GM23338 (cell line): ENCODE measurements at regions not wholly inside any gene's neighbourhood (a gene's known extent, or its start where the extent isn't known, plus 50 kb on each side); places are given as distances from the start of the nearest gene placed in this dataset.

Experiments
- EZH2 ChIP-seq: fragments of 200-600 bp; sonication (generic); IDR thresholded peaks from one replicate; pipeline ENCODE4 v1.8.0; 2017; ENCODE audit warnings: antibody characterized with exemption, mild to moderate bottlenecking, low read depth; ENCODE audit not compliant: unreplicated experiment
- EZH2phosphoT487 ChIP-seq: fragments of 200-600 bp; sonication (generic); IDR thresholded peaks from one replicate; pipeline ENCODE4 v1.8.1; 2018; ENCODE audit warnings: antibody characterized with exemption; ENCODE audit not compliant: unreplicated experiment
- JUNB ChIP-seq: IDR thresholded peaks from one replicate; pipeline ENCODE4 v1.6.1; 2016; ENCODE audit warnings: antibody characterized with exemption; ENCODE audit not compliant: unreplicated experiment
- TF ChIP-seq, protein P1 (sequence below), 2 experiments: fragments of 200-600 bp in 1 of 2; sonication (generic) in 1 of 2; conservative IDR thresholded peaks; 2 replicates each; pipeline versions ENCODE4 v1.5.1 to v1.6.1; 2016 to 2017; ENCODE audit warnings: antibody characterized with exemption in 2 of 2, low read depth in 2 of 2, mild to moderate bottlenecking in 2 of 2, moderate library complexity in 1 of 2

GRCh38 chr22:34255042-34255441, 334.8 kb upstream of the LARGE1 start:
- no peak for TF ChIP-seq EZH2phosphoT487
- TF ChIP-seq EZH2 = no peak
- TF ChIP-seq, protein P1, sequence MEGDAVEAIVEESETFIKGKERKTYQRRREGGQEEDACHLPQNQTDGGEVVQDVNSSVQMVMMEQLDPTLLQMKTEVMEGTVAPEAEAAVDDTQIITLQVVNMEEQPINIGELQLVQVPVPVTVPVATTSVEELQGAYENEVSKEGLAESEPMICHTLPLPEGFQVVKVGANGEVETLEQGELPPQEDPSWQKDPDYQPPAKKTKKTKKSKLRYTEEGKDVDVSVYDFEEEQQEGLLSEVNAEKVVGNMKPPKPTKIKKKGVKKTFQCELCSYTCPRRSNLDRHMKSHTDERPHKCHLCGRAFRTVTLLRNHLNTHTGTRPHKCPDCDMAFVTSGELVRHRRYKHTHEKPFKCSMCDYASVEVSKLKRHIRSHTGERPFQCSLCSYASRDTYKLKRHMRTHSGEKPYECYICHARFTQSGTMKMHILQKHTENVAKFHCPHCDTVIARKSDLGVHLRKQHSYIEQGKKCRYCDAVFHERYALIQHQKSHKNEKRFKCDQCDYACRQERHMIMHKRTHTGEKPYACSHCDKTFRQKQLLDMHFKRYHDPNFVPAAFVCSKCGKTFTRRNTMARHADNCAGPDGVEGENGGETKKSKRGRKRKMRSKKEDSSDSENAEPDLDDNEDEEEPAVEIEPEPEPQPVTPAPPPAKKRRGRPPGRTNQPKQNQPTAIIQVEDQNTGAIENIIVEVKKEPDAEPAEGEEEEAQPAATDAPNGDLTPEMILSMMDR (conservative IDR thresholded peaks at IDR 0.05; ENCODE audit: low read depth in 2 of 2) = no peak
- TF ChIP-seq JUNB = no peak
